ENCODE measurements at regions not wholly inside any gene's neighbourhood (a gene's known extent, or its start where the extent isn't known, plus 50 kb on each side); places are given as distances from the start of the nearest gene placed in this dataset.

DNA sequence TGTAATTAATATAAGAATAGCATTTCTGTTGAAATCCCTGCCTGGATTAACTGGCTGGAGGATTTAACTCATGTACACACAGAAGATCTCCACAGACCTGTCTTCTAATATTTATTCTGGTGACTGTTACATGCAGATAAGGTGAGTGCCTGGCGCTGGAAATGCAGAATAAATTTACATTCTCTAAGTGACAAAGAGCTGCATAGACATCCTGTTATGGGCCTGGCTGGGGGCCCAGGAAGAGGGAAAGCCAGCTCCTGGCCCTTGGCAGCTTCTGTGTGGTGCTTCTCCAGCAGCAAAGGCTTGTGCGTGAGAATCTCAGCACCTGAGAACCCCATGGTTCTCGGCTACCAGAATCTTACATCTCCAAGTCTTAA, 446.6 kb downstream of the PTPRU start:
- peak; percentile 61 for DNase-seq

DNA sequence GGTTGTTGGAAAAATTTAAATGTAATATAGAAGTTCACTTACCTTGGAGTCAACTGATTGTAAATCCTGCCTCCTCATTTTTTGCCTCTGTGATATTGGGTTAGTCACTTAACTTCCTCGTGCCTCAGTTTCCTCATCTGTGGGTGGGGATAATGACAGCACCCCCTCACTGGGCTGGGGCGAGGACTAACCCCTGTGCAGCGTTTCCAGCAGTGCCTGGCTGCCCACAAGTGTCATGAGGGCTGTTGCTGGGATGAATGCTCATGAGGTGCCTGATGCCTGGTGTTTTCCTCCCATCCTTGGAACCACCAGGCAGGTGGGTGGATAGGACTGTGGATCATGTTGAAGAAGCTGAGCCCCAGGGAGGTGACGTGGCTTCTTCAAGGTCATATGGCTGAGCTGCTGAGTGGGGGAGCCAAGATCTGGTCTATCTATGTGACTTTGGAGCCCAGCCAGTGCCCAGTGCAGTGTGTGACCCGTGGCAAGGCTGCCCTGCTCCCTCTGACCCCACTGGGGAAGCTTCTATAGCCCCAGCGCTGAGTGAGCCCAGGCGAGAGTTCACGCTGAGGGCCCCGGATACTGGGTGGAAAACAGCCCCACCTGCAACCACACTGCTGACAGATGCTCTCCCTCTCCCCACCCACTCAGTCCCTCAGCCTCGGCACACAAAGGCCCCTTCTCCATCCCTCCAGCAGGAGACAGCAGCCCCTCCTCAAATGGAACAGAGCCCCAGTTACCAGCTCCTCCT, 446.0 kb downstream of the PTPRU start:
- no peak for DNase-seq

- peak; percentile 26 for DNase-seq
Measured at GRCh38 chr1:29681416-29681815, 445.1 kb downstream of the PTPRU start.

DNA sequence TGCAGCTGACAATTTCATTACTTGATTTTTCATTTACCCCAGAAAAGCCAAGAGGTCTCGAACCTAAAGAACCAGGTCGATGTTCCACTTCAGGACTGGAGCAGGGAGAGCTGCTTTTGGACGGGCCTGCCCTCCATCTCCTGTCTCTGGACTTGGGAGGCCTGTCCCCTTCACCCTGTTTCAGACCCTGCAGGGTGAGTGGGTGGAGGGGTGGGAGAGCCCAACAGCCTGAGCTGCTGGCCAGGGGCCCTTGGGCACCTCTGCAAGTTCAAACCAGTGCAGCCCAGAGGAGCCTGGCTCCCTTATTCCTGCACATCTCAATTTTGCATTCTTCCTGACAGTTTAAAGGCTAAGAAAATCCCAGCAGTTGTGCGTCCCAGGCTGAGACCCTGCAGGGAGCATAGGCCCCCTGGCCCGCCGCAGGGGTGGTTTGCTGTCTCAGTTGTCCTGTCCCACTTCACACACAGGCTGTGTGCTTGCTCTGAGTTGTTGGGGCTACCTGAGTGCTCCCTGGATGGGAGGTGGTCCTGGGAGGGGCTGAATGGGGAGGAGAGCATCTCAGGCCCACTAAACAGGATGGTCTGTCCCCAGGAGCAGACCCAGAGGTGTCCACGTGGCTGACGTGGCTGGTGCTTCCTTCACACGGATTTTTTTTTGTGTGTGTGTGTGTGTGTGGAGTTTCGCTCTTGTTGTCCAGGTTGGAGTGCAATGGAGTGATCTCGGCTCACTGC, 443.7 kb downstream of the PTPRU start:
- no peak for DNase-seq

DNA sequence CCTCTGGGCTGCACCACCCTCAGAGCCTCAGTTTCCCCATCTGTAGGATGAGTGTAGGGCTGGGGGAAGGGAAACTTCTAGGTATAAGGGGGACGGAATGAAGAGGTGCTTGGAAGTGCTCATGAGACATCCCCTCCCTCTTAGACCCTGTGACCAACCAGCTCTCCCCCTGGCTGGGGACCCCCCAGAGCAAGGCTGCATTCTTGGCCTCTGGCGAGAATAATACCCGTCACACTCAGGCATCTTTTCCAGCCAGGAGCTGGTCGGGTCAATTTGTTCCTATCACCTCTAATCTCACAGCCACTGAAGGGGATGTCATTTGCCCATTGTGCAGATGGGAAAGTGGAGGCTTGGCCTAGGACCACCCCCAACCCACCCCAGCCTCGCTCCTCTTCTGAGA, 443.0 kb downstream of the PTPRU start:
- DNase-seq = no peak

DNA sequence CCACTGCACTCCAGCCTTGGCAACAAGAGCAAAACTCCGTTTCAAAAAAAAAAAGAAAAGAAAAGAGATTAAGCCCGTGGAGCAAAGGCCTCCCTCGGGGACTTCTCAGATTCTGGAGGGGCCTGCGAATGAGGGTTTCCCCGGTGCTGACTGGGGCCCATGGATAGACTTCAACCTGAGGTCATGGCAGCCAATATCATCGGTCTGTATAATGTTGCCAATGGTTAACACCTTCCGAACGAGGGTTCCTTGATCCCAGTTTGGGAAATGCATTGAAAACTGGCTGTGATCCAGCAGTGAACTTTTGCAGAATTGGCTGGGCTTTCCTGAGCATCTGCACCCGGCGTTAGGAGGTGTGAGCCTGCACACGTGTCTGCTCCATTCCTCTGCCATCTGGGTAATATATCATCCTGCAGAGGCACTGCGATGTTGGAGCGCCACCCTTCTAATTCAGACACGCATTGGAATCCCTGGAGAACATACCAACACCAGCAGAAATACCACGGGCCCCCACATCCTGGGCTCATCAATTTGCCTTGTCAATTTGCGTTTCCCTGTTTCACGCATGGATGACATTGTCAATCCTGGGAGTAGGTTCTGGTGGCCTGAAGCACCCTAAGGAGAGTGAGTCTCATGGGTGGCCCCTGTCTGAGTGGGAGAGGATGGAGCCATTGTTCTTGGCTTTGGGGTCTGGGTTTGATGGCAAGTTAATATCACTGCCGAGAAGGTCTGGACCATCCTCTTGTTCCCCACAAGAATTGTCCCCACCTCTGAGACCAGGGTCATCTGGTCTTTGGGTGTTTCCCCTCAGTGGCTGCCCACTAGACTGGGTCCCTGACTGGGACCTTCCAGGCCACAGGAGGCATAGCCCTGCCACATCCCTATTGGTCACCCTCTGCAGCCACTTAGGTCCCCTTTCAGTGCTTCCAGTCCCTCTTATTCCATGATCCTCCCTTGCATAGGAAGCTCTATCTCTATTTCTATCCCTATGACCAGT, 441.0 kb downstream of the PTPRU start:
- no peak for DNase-seq

DNA sequence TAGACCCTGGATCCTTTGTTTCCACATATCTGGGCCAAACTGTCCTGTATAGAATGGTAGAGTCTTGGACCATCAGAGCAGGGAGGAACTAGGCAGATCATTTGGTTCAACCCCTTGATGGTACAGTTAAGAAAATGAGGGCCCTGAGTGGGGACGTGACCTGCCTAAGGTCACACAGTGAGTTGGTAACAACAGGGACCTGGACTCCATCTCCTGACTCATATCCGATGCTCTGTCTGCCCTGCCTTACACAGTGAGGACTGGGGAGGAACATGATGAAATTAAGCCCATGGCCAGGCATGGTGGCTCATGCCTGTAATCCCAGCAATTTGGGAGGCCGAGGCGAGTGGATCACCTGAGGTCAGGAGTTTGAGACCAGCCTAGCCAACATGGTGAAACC, 440.2 kb downstream of the PTPRU start:
- no peak for DNase-seq

GRCh38 chr1:29675481-29676263, 439.4 kb downstream of the PTPRU start:
- DNase-seq = no peak

- DNase-seq = no peak
Measured at GRCh38 chr1:29674627-29675326, 438.5 kb downstream of the PTPRU start.

DNA sequence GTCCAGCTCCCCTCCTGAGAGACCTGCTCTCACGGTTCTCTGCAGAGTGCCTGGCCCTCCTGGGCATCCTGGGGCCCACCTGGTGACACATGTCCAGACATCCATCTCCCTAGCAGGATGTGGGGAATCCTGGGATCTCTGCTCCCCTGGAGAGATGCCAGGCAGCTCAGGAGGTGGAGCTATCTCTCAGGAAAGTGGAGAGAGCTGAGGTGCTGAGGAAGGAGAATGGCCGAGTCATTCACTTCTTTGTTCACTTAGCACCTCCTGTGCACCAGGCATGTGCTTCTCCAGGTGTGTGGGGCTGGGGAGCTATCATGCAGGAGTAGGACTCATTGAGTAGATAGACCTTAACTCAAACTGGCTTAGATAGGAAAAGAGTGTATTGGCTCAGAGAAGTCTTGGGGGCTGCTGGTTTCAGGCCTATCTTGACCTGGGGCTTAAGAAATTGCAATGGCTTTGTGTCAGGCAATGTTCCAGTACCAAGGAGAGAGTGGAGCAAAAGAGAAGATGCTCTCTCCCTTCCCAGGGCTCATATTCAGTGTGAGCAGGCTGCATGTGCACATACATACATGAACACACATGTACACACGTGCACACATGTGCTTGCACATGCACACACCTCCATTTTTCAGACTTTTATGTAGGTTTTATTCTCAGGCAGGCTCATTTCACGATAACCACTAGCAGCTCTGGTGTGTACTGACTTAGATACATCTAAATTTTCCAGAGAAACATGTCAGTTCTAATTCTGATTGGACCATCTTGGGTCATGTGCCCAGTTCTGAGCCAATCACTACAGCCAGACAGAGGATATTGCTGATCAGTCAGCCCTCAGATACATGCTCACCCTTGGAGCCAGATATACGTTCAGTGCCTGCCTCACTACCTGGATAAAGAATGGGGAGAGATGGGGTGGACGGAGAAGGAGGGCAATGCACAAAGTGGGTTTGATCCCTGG, 437.6 kb downstream of the PTPRU start:
- no peak for DNase-seq

GRCh38 chr1:29673228-29673500, 436.8 kb downstream of the PTPRU start:
- DNase-seq = no peak

DNA sequence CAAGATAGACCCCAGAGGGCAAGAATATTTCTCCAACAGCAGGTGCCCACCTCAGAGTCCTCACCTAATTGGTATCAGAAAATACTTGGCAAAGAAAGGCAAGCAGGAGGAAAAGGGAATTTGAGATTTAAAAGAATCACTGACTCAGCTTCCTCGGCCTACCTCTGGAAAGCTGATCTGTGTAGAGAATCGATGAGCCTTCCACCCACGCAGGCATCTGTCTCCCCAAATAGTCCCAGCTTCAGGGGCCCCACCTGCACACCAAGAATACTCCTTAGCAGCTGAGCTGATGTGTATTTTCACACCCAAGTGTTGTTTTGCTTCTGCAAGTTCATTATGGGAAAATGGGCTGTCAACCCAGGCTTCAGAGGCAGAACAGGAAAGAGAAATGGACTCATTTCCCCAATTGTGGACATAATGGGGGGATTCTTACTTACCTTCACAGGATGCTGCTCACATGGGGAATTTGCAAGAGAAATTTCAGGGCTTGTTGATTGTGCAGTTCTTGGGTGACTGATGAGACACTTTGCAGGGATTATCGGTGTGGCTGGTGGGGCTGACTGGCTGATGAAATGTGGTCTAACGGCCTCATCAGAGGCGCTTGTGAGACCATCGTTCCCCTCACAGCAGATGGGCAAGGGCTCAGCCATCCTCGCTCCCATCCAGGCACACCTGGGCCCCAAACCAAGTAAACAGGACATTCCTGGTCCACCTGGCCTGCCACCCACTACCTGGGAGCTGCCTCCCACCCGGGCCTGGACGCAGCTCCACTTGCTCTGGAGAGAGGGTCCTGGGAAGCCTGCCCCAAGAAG, 436.3 kb downstream of the PTPRU start:
- DNase-seq = no peak

GRCh38 chr1:29671446-29672356, 435.4 kb downstream of the PTPRU start:
- no peak for DNase-seq

GRCh38 chr1:29670752-29671151, 434.4 kb downstream of the PTPRU start:
- no peak for DNase-seq

- DNase-seq = no peak
Measured at GRCh38 chr1:29669912-29670311, 433.6 kb downstream of the PTPRU start.

- DNase-seq = no peak
Measured at GRCh38 chr1:29669158-29669871, 433.0 kb downstream of the PTPRU start.

DNA sequence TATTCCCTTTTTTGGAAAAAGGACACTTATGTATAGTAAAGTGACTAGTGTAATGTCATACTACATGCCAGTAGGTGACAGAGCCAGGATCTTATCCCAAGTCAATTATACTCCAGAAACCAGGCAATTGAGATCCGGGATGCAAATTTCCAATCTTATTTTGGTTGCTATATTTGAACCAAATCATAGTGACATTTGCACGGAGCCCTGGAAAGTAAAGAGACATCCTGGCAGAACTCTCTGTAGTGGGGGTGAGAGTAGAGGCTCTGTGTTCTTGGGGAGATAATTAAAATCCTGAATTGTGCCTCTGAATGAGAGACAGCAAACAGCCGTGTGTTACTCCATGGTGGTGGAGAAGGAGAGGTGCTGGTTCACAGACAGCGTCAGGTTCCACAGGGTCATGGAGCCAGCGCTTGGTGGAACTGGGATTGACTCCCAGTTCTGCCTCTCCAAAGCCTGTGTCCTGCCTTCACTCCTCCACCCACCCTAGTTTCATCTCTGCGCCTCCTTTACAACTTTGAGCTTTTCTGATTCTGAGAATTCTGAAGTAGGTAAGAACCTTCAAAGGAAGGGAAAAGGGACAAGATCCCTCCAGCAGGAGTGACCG, 432.3 kb downstream of the PTPRU start:
- DNase-seq = no peak

- DNase-seq = no peak
Measured at GRCh38 chr1:29667951-29668350, 431.6 kb downstream of the PTPRU start.
